OCI-LY7 (cell line): ENCODE measurements at regions not wholly inside any gene's neighbourhood (a gene's known extent, or its start where the extent isn't known, plus 50 kb on each side); places are given as distances from the start of the nearest gene placed in this dataset.

Source experiments
- BruUV-seq: library from RNA; stranded (reverse); fragments of 400-500 nt; replicated peaks from 2 replicates; lab custom pipeline; 2021; lab: Mats Ljungman, UMichigan
- CTCF ChIA-PET: fragments of 300-600 bp; sonication (Branson Sonifier 250); formaldehyde crosslinking; loops from one replicate; lab custom pipeline; 2022; ENCODE audit warnings: antibody characterized with exemption; ENCODE audit not compliant: unreplicated experiment; lab: Charles Lee
- POLR2A ChIA-PET: fragments of 300-600 bp; sonication (Branson Sonifier 250); formaldehyde crosslinking; loops from one replicate; lab custom pipeline; 2022; ENCODE audit warnings: antibody characterized with exemption; lab: Charles Lee
- DNase-seq: peaks from one replicate; pipeline ENCODE4 v3.0.0-alpha.2; 2015; ENCODE audit warnings: low spot score
- H2AFZ ChIP-seq: fragments of 200-600 bp; sonication (generic), shearing (Covaris generic); 2 replicates; pipeline ENCODE4 v1.6.1; 2014; ENCODE audit warnings: mild to moderate bottlenecking, antibody characterized with exemption, low read length, moderate library complexity
- H3K27ac ChIP-seq: fragments of 200-600 bp; sonication (generic); 2 replicates; pipeline ENCODE4 v1.5.1; 2014; ENCODE audit warnings: mixed run types, low read depth, mild to moderate bottlenecking, moderate library complexity, low read length, inconsistent platforms; ENCODE audit not compliant: poor library complexity, severe bottlenecking
- H3K36me3 ChIP-seq: fragments of 200-600 bp; sonication (generic); 2 replicates; pipeline ENCODE4 v1.6.1; 2014; ENCODE audit warnings: mild to moderate bottlenecking, antibody characterized with exemption, low read length, moderate library complexity, mixed read lengths; ENCODE audit not compliant: insufficient read depth
- H3K4me1 ChIP-seq: fragments of 200-600 bp; sonication (generic); 2 replicates; pipeline ENCODE4 v1.5.1; 2014; ENCODE audit warnings: mild to moderate bottlenecking, low read length; ENCODE audit not compliant: insufficient read depth, poor library complexity, severe bottlenecking
- H3K4me2 ChIP-seq: fragments of 200-600 bp; sonication (generic); 2 replicates; pipeline ENCODE4 v1.6.1; 2014; ENCODE audit warnings: mild to moderate bottlenecking, low read length
- H3K4me3 ChIP-seq: fragments of 200-600 bp; sonication (generic); 2 replicates; pipeline ENCODE4 v1.5.1; 2014; ENCODE audit warnings: mild to moderate bottlenecking, low read depth, low read length; ENCODE audit not compliant: poor library complexity, severe bottlenecking
- H3K79me2 ChIP-seq: fragments of 200-600 bp; sonication (generic); 2 replicates; pipeline ENCODE4 v1.6.1; 2016; ENCODE audit warnings: low read depth, mild to moderate bottlenecking, low read length, moderate library complexity, mixed read lengths; ENCODE audit not compliant: insufficient read depth
- H3K9me2 ChIP-seq: fragments of 200-600 bp; sonication (generic); 2 replicates; pipeline ENCODE4 v1.6.1; 2016; ENCODE audit warnings: mild to moderate bottlenecking, low read length, mixed read lengths; ENCODE audit not compliant: insufficient read depth
- H3K9me3 ChIP-seq: fragments of 200-600 bp; sonication (generic); 2 replicates; pipeline ENCODE4 v1.6.1; 2014; ENCODE audit warnings: mild to moderate bottlenecking, mixed run types, low read length, mixed read lengths
- H4K20me1 ChIP-seq: fragments of 200-600 bp; sonication (generic); 2 replicates; pipeline ENCODE4 v1.6.1; 2014; ENCODE audit warnings: mild to moderate bottlenecking, antibody characterized with exemption, low read length, moderate library complexity, mixed read lengths; ENCODE audit not compliant: insufficient read depth
- EZH2phosphoT487 ChIP-seq: fragments of 200-600 bp; sonication (generic); IDR thresholded peaks from 2 replicates; pipeline ENCODE4 v1.6.1; 2018; ENCODE audit warnings: low read depth, borderline replicate concordance, mild to moderate bottlenecking, mixed run types, antibody characterized with exemption, low read length, moderate library complexity, mixed read lengths
- intact Hi-C: fragments of 100-400 bp; cut with micrococcal nuclease; formaldehyde crosslinking; loops from one replicate; pipeline ENCODE4 v1.10.0; 2022; ENCODE audit not compliant: unreplicated experiment
- TF ChIP-seq, protein P1 (sequence below): fragments of 200-600 bp; sonication (generic); conservative IDR thresholded peaks from 2 replicates; pipeline ENCODE4 v1.5.1; 2014; ENCODE audit warnings: mild to moderate bottlenecking, antibody characterized with exemption, low read length, moderate library complexity, mixed read lengths

DNA sequence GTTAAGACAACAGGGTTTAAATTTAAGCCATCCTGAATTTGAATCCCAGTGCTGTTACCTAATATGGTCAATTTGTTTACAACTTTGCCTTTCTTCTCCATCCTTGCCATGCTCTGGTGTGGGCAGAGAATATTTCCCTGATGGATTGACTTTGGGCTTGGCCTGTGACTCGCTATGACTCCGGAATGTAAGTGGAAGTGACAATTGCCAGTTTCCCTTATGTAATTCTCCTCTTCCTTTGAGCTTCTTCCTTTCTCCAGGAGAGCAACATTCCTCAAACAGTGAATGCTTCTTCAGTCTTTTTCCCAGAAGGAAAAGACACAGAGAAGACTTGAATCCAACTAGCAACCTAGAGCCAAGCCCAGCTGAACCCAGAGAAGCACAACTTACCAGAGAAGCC lies 159.1 kb downstream of the LURAP1L start:
- CTCF ChIA-PET: no interaction called here
- Histone ChIP-seq H3K9me3 (no peaks in the 10 kb centered on the region), H3K4me3 (no peak overlapping the region), H3K36me3 (no peaks in the 10 kb centered on the region), H3K9me2 (no peaks in the 10 kb centered on the region), H2AFZ (no peak overlapping the region), H3K4me1 (no peaks in the 10 kb centered on the region), H3K79me2 (no peaks in the 10 kb centered on the region), H4K20me1 (no peaks in the 10 kb centered on the region), H3K27ac (no peak overlapping the region), H3K4me2 (no peak overlapping the region)
- TF ChIP-seq EZH2phosphoT487: no peak
- TF ChIP-seq, protein P1, sequence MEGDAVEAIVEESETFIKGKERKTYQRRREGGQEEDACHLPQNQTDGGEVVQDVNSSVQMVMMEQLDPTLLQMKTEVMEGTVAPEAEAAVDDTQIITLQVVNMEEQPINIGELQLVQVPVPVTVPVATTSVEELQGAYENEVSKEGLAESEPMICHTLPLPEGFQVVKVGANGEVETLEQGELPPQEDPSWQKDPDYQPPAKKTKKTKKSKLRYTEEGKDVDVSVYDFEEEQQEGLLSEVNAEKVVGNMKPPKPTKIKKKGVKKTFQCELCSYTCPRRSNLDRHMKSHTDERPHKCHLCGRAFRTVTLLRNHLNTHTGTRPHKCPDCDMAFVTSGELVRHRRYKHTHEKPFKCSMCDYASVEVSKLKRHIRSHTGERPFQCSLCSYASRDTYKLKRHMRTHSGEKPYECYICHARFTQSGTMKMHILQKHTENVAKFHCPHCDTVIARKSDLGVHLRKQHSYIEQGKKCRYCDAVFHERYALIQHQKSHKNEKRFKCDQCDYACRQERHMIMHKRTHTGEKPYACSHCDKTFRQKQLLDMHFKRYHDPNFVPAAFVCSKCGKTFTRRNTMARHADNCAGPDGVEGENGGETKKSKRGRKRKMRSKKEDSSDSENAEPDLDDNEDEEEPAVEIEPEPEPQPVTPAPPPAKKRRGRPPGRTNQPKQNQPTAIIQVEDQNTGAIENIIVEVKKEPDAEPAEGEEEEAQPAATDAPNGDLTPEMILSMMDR: no peak
- BruUV-seq: no TSS peak
- intact Hi-C loops: no loop called here
- POLR2A ChIA-PET: no interaction called here
- no peak for DNase-seq

DNA sequence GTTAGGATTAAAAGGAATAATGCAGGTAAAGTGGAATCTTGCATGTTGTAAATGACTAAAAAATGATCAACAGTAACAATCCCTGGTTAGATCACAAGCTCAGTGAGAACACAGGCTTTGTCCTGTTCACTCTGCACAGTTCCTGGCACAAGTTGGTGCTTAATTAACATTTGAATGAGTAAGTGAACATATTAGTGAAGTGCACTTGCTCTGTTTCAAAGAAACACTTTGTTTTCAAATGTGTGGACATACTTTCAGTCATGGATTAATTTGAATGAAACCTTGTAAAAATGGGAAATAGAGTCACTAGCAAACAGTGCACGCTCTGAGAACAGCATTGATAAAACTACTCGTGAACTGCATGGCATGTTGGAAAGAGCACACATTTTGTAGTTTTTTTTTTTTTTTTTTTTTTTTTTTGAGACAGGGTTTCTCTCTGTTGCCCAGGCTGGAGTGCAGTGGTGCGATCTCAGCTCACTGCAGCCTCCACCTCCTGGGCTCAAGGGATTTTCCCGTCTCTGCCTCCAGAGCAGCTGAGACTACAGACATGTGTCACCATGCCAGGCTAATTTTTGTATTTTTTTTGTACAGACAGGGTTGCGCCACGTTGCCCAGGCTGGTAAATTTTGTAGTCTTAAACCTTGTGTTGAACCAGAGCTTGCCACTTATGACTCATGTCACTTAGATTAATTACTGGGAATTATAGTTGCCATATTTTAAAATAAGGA lies 159.9 kb downstream of the LURAP1L start:
- H3K79me2 ChIP-seq: no peaks in the 10 kb centered on the region

DNA sequence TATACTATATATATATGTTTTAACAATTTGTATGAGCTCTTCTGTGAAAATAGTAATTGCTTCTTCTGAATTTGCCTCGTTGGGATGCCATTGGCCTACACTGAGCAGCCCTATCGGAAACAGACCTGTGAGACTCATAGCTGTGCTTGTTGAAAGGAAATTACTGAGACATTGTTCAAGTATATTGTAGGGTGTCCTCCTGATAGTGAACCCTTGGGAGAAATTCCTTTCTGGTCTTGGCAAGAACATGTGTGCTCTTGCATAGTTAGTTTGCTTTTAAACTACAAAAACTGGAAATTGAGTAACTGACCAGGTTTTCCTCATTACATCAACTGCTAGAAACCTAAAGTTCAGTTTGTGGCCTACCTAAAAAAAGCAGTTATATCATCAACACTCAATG lies 160.9 kb downstream of the LURAP1L start:
- BruUV-seq: no TSS peak

More for the DNA sequence above, 159.9 kb downstream of the LURAP1L start:
- POLR2A ChIA-PET: interaction anchor here (0.7 kb wide), 1 partner anchor 1537 kb away, joined by 3 read pairs; no protein-coding TSS in a partner anchor
- TF ChIP-seq, protein P1: no peak
- no peak for TF ChIP-seq EZH2phosphoT487
- Histone ChIP-seq H3K9me3 (no peaks in the 10 kb centered on the region), H3K9me2 (no peaks in the 10 kb centered on the region), H3K4me1 (no peaks in the 10 kb centered on the region), H3K4me3 (no peak overlapping the region), H3K4me2 (no peak overlapping the region), H2AFZ (no peak overlapping the region), H4K20me1 (no peaks in the 10 kb centered on the region), H3K27ac (no peak overlapping the region), H3K36me3 (no peaks in the 10 kb centered on the region)
- BruUV-seq: no TSS peak
- intact Hi-C loops: no loop called here
- no peak for DNase-seq
- CTCF ChIA-PET: no interaction called here

More for the DNA sequence above, 160.9 kb downstream of the LURAP1L start:
- ChIA-PET CTCF (no interaction called here), POLR2A (no interaction called here)
- intact Hi-C loops: no loop called here
- no peak overlapping the region for H2AFZ ChIP-seq
- no peaks in the 10 kb centered on the region for H3K9me3 ChIP-seq
- no peak overlapping the region for H3K4me3 ChIP-seq
- H3K36me3 ChIP-seq: no peaks in the 10 kb centered on the region
- TF ChIP-seq, protein P1: no peak
- no peak for TF ChIP-seq EZH2phosphoT487
- no peaks in the 10 kb centered on the region for H3K79me2 ChIP-seq
- H3K9me2 ChIP-seq: no peaks in the 10 kb centered on the region
- H3K4me1 ChIP-seq: no peaks in the 10 kb centered on the region
- no peak overlapping the region for H3K27ac ChIP-seq
- no peak for DNase-seq
- no peak overlapping the region for H3K4me2 ChIP-seq
- no peaks in the 10 kb centered on the region for H4K20me1 ChIP-seq
